ENCODE measurements at regions not wholly inside any gene's neighbourhood (a gene's known extent, or its start where the extent isn't known, plus 50 kb on each side); places are given as distances from the start of the nearest gene placed in this dataset.

- in situ Hi-C loops (cut with HindIII; ENCODE audit: extremely low pct_ligation_motif_present, low pct_unique_long_range_greater_than_20kb) (no loop called here), intact Hi-C loops (cut with micrococcal nuclease; ENCODE audit: unreplicated experiment) (no loop called here)
- H2AFZ ChIP-seq (ENCODE audit: low read length), result no peak overlapping the region
- no peaks in the 10 kb centered on the region for H3K36me3 ChIP-seq (replicated peaks in 1 of 2; ENCODE audit: control insufficient read depth in 1 of 2, insufficient read depth in 2 of 2, low read length in 2 of 2)
- H4K20me1 ChIP-seq (ENCODE audit: insufficient read depth, low read length), result no peaks in the 10 kb centered on the region
- no peaks in the 10 kb centered on the region for H3K79me2 ChIP-seq (ENCODE audit: insufficient read depth, low read length)
- no peaks in the 10 kb centered on the region for H3K9me3 ChIP-seq (ENCODE audit: low read length)
- H3K9ac ChIP-seq (ENCODE audit: insufficient read depth, low read depth, low read length), result no peak overlapping the region
- ChIA-PET CTCF (ENCODE audit: low intra/inter-chr PET ratio, low total read pairs) (no interaction called here), POLR2A (no interaction called here)
- H3K27me3 ChIP-seq (ENCODE audit: control insufficient read depth in 1 of 2, insufficient read depth in 2 of 2, low read length in 2 of 2), result peaks cover 6 to 22% of the 10 kb centered on the region in 2 experiments
- TF ChIP-seq PRPF4 (IDR thresholded peaks at IDR 0.05; ENCODE audit: low read depth, low read length, poor library complexity, severe bottlenecking) (no peak), ZNF713 (CRISPR knock-in tag; IDR thresholded peaks at IDR 0.05) (no peak), ZNF496 (CRISPR knock-in tag; IDR thresholded peaks at IDR 0.05; ENCODE audit: insufficient replicate concordance) (no peak), ZNF44 (CRISPR knock-in tag; IDR thresholded peaks at IDR 0.05) (no peak), EZH2 (conservative IDR thresholded peaks at IDR 0.05; ENCODE audit: low read depth, low read length) (no peak), ZSCAN30 (CRISPR knock-in tag; IDR thresholded peaks at IDR 0.05) (no peak), ZNF335 (CRISPR knock-in tag; IDR thresholded peaks at IDR 0.05) (no peak), ZNF841 (CRISPR knock-in tag; IDR thresholded peaks at IDR 0.05; ENCODE audit: borderline replicate concordance) (no peak), TBP (CRISPR knock-in tag; IDR thresholded peaks at IDR 0.05) (no peak), JDP2 (CRISPR knock-in tag; IDR thresholded peaks at IDR 0.05; ENCODE audit: borderline replicate concordance) (no peak), ZNF441 (CRISPR knock-in tag; IDR thresholded peaks at IDR 0.05; ENCODE audit: borderline replicate concordance) (no peak), ZNF790 (CRISPR knock-in tag; IDR thresholded peaks at IDR 0.05; ENCODE audit: borderline replicate concordance) (no peak), ARID4A (CRISPR knock-in tag; IDR thresholded peaks at IDR 0.05; ENCODE audit: borderline replicate concordance) (no peak), TSC22D2 (CRISPR knock-in tag; IDR thresholded peaks at IDR 0.05; ENCODE audit: borderline replicate concordance) (no peak), ZSCAN9 (CRISPR knock-in tag; IDR thresholded peaks at IDR 0.05; ENCODE audit: borderline replicate concordance) (no peak), ETS1 (CRISPR knock-in tag; IDR thresholded peaks at IDR 0.05) (no peak)
- no peak for DNase-seq (ENCODE audit: low spot score)
- H3K27ac ChIP-seq (ENCODE audit: extremely low read length, insufficient read depth, low read length), result no peak overlapping the region
- no peak for FAIRE-seq
- 12% methylated on average over 2 of the region's 2 CpGs for WGBS (ENCODE audit: low lambda C conversion rate)
- no TSS peak for BruUV-seq (replicated peaks)
- H3K4me3 ChIP-seq (replicated peaks in 1 of 3; ENCODE audit: insufficient read depth in 1 of 3, low read depth in 2 of 3, low read length in 3 of 3), result no peak overlapping the region
- no peak overlapping the region for H3K4me2 ChIP-seq (ENCODE audit: low read depth, low read length)
- no peak for ATAC-seq
- peaks cover 7% of the 10 kb centered on the region; the same call in 1 of the 2 replicates for H3K4me1 ChIP-seq (ENCODE audit: insufficient read depth, low read length)
Measured at GRCh38 chr2:128496700-128497099, 178.0 kb upstream of the HS6ST1 start.
